ENCODE measurements at regions not wholly inside any gene's neighbourhood (a gene's known extent, or its start where the extent isn't known, plus 50 kb on each side); places are given as distances from the start of the nearest gene placed in this dataset.

- H3K4me3 ChIP-seq: no peak overlapping the region
- no peak overlapping the region for H3K27ac ChIP-seq
These were observed 375.8 kb downstream of the INSC start for GRCh38 chr11:15490535-15490934.

GRCh38 chr11:15493066-15493465 lies 378.3 kb downstream of the INSC start:
- peak overlapping the region in 5 of 11 experiments; percentile 14 to 73 (median 56); a peak in 7 of 22 replicates for H3K27ac ChIP-seq
- H3K36me3 ChIP-seq: no peaks in the 10 kb centered on the region
- no peaks in the 10 kb centered on the region for H3K27me3 ChIP-seq
- H3K9me3 ChIP-seq (replicated peaks in 1 of 11): no peaks in the 10 kb centered on the region
- H3K4me3 ChIP-seq: no peak overlapping the region
- peak overlapping the region in 2 of 11 experiments; percentile 3 to 6; a peak in 3 of 22 replicates for H3K9ac ChIP-seq
- peaks cover 0 to 29% (median 9%) of the 10 kb centered on the region in 10 experiments; a peak in 10 of 20 replicates for H3K4me1 ChIP-seq
- no peak for TF ChIP-seq Cebpa-rat (IDR thresholded peaks at IDR 0.05)
- peak overlapping the region in 6 of 11 experiments; percentile 33 to 83 (median 62); a peak in 11 of 22 replicates for H3K4me2 ChIP-seq
- no peaks in the 10 kb centered on the region for H4K20me1 ChIP-seq

More at GRCh38 chr11:15490535-15490934, 375.8 kb downstream of the INSC start:
- TF ChIP-seq Cebpa-rat (IDR thresholded peaks at IDR 0.05): no peak
- H3K36me3 ChIP-seq: no peaks in the 10 kb centered on the region
- H3K9me3 ChIP-seq (replicated peaks in 1 of 11): no peaks in the 10 kb centered on the region
- no peak overlapping the region for H3K4me2 ChIP-seq
- peaks cover 0 to 42% (median 9%) of the 10 kb centered on the region in 10 experiments; a peak in 10 of 20 replicates for H3K4me1 ChIP-seq
- H4K20me1 ChIP-seq: no peaks in the 10 kb centered on the region
- H3K9ac ChIP-seq: no peak overlapping the region
- H3K27me3 ChIP-seq: no peaks in the 10 kb centered on the region

- Histone ChIP-seq H3K27me3 (no peaks in the 10 kb centered on the region), H3K36me3 (no peaks in the 10 kb centered on the region), H3K9ac (peak overlapping the region in 1 of 11 experiments; percentile 47; a peak in 3 of 22 replicates)
These were observed 379.3 kb downstream of the INSC start for GRCh38 chr11:15493921-15494620.

GRCh38 chr11:15494740-15495139 lies 380.0 kb downstream of the INSC start:
- H3K27me3 ChIP-seq: no peaks in the 10 kb centered on the region
- TF ChIP-seq Cebpa-rat (IDR thresholded peaks at IDR 0.05): no peak
- H3K9me3 ChIP-seq (replicated peaks in 1 of 11): no peaks in the 10 kb centered on the region
- H4K20me1 ChIP-seq: no peaks in the 10 kb centered on the region
- no peak overlapping the region for H3K4me3 ChIP-seq
- H3K4me2 ChIP-seq: peak overlapping the region in 3 of 11 experiments; percentile 70 to 83 (median 73); a peak in 6 of 22 replicates
- H3K36me3 ChIP-seq: no peaks in the 10 kb centered on the region
- H3K4me1 ChIP-seq: peaks cover 0 to 29% (median 9%) of the 10 kb centered on the region in 10 experiments; a peak in 10 of 20 replicates
- peak overlapping the region in 1 of 11 experiments; percentile 73; a peak in 2 of 22 replicates for H3K27ac ChIP-seq
- H3K9ac ChIP-seq: no peak overlapping the region; a peak in 1 of 22 replicates

More at GRCh38 chr11:15493921-15494620, 379.3 kb downstream of the INSC start:
- H3K4me3 ChIP-seq: peak overlapping the region in 1 of 10 experiments; percentile 7; a peak in 1 of 20 replicates
- peak overlapping the region in 5 of 11 experiments; percentile 46 to 83 (median 70); a peak in 8 of 22 replicates for H3K4me2 ChIP-seq
- TF ChIP-seq Cebpa-rat (IDR thresholded peaks at IDR 0.05): no peak
- H3K4me1 ChIP-seq: peaks cover 0 to 29% (median 9%) of the 10 kb centered on the region in 10 experiments; a peak in 10 of 20 replicates
- no peaks in the 10 kb centered on the region for H4K20me1 ChIP-seq
- peak overlapping the region in 5 of 11 experiments; percentile 9 to 73 (median 56); a peak in 8 of 22 replicates for H3K27ac ChIP-seq
- H3K9me3 ChIP-seq (replicated peaks in 1 of 11): no peaks in the 10 kb centered on the region

- no peak for TF ChIP-seq Cebpa-rat (IDR thresholded peaks at IDR 0.05)
- Histone ChIP-seq H3K9me3 (replicated peaks in 1 of 11) (no peaks in the 10 kb centered on the region), H3K9ac (no peak overlapping the region)
These were observed 380.7 kb downstream of the INSC start for GRCh38 chr11:15495462-15495861.

GRCh38 chr11:15497366-15497765 lies 382.6 kb downstream of the INSC start:
- no peak for TF ChIP-seq Cebpa-rat (IDR thresholded peaks at IDR 0.05)

More at GRCh38 chr11:15495462-15495861, 380.7 kb downstream of the INSC start:
- H3K27me3 ChIP-seq: no peaks in the 10 kb centered on the region
- H3K27ac ChIP-seq: no peak overlapping the region
- peaks cover 0 to 29% (median 9%) of the 10 kb centered on the region in 10 experiments; a peak in 10 of 20 replicates for H3K4me1 ChIP-seq
- no peak overlapping the region for H3K4me2 ChIP-seq
- no peak overlapping the region for H3K4me3 ChIP-seq
- H4K20me1 ChIP-seq: no peaks in the 10 kb centered on the region
- H3K36me3 ChIP-seq: no peaks in the 10 kb centered on the region

GRCh38 chr11:15499674-15500073 lies 385.0 kb downstream of the INSC start:
- no peaks in the 10 kb centered on the region for H3K27me3 ChIP-seq
- no peaks in the 10 kb centered on the region for H4K20me1 ChIP-seq
- no peaks in the 10 kb centered on the region for H3K36me3 ChIP-seq
- H3K9ac ChIP-seq: no peak overlapping the region
- no peak overlapping the region for H3K27ac ChIP-seq
- H3K4me3 ChIP-seq: no peak overlapping the region
- TF ChIP-seq Cebpa-rat (IDR thresholded peaks at IDR 0.05): no peak
- no peak overlapping the region for H3K4me2 ChIP-seq
- H3K4me1 ChIP-seq: peaks cover 0 to 5% (median 0%) of the 10 kb centered on the region in 10 experiments; a peak in 6 of 20 replicates
- H3K9me3 ChIP-seq (replicated peaks in 1 of 11): no peaks in the 10 kb centered on the region

More at GRCh38 chr11:15497366-15497765, 382.6 kb downstream of the INSC start:
- H4K20me1 ChIP-seq: no peaks in the 10 kb centered on the region
- peaks cover 0 to 26% (median 9%) of the 10 kb centered on the region in 10 experiments; a peak in 10 of 20 replicates for H3K4me1 ChIP-seq
- H3K4me3 ChIP-seq: no peak overlapping the region
- no peak overlapping the region for H3K27ac ChIP-seq
- H3K4me2 ChIP-seq: no peak overlapping the region
- H3K9me3 ChIP-seq (replicated peaks in 1 of 11): no peaks in the 10 kb centered on the region
- no peak overlapping the region for H3K9ac ChIP-seq
- H3K27me3 ChIP-seq: no peaks in the 10 kb centered on the region
- H3K36me3 ChIP-seq: no peaks in the 10 kb centered on the region

GRCh38 chr11:15500643-15501042 lies 385.9 kb downstream of the INSC start:
- Histone ChIP-seq H3K9me3 (replicated peaks in 1 of 11) (no peaks in the 10 kb centered on the region), H3K27me3 (no peaks in the 10 kb centered on the region), H3K4me3 (no peak overlapping the region), H3K27ac (no peak overlapping the region), H3K4me2 (no peak overlapping the region), H3K36me3 (no peaks in the 10 kb centered on the region), H4K20me1 (no peaks in the 10 kb centered on the region), H3K9ac (no peak overlapping the region), H3K4me1 (no peaks in the 10 kb centered on the region)
- no peak for TF ChIP-seq Cebpa-rat (IDR thresholded peaks at IDR 0.05)

- TF ChIP-seq Cebpa-rat (IDR thresholded peaks at IDR 0.05): no peak
- Histone ChIP-seq H3K9ac (no peak overlapping the region), H3K4me2 (no peak overlapping the region), H3K4me1 (no peaks in the 10 kb centered on the region), H4K20me1 (no peaks in the 10 kb centered on the region), H3K9me3 (replicated peaks in 1 of 11) (no peaks in the 10 kb centered on the region), H3K4me3 (no peak overlapping the region), H3K27me3 (no peaks in the 10 kb centered on the region), H3K27ac (no peak overlapping the region), H3K36me3 (no peaks in the 10 kb centered on the region)
These were observed 386.8 kb downstream of the INSC start for GRCh38 chr11:15501566-15501965.

All from BLaER1 treated with 17β-estradiol and CSF1 and Interleukin-3, amounts not matched to agents 10 nM and 100 nM (cell line).